Non-pigmented ciliary epithelial cell (primary cell): ENCODE measurements at regions not wholly inside any gene's neighbourhood (a gene's known extent, or its start where the extent isn't known, plus 50 kb on each side); places are given as distances from the start of the nearest gene placed in this dataset.

Source experiments
- DNase-seq: peaks from one replicate; pipeline ENCODE4 v3.0.0-alpha.2; 2010; ENCODE audit warnings: low read depth

- DNase-seq = no peak
Measured at GRCh38 chrX:10047631-10048030, 80.5 kb downstream of the CLDN34 start.

GRCh38 chrX:10048076-10048475 is 80.9 kb downstream of the CLDN34 start:
- DNase-seq = no peak

- DNase-seq = no peak
Measured at GRCh38 chrX:10048707-10049106, 81.5 kb downstream of the CLDN34 start.

GRCh38 chrX:10049236-10049635 is 82.1 kb downstream of the CLDN34 start:
- no peak for DNase-seq

GRCh38 chrX:10050481-10050880 is 83.3 kb downstream of the CLDN34 start:
- DNase-seq = no peak

- no peak for DNase-seq
Measured at GRCh38 chrX:10051866-10052480, 84.8 kb downstream of the CLDN34 start.

GRCh38 chrX:10052906-10053625 is 85.9 kb downstream of the CLDN34 start:
- DNase-seq = no peak

GRCh38 chrX:10054396-10054795 is 87.2 kb downstream of the CLDN34 start:
- DNase-seq = no peak

GRCh38 chrX:10055430-10055829 is 88.3 kb downstream of the CLDN34 start:
- DNase-seq = no peak

- no peak for DNase-seq
Measured at GRCh38 chrX:10062352-10062751, 94.4 kb upstream of the CLCN4 start.

GRCh38 chrX:10062980-10063379 is 93.8 kb upstream of the CLCN4 start:
- DNase-seq = no peak

- DNase-seq = no peak
Measured at GRCh38 chrX:10064736-10065135, 92.0 kb upstream of the CLCN4 start.

GRCh38 chrX:10070714-10071436 is 85.9 kb upstream of the CLCN4 start:
- no peak for DNase-seq

GRCh38 chrX:10071451-10072144 is 85.2 kb upstream of the CLCN4 start:
- no peak for DNase-seq

- no peak for DNase-seq
Measured at GRCh38 chrX:10072786-10073568, 83.8 kb upstream of the CLCN4 start.

GRCh38 chrX:10073671-10074070 is 83.1 kb upstream of the CLCN4 start:
- DNase-seq = no peak

GRCh38 chrX:10074241-10074941 is 82.4 kb upstream of the CLCN4 start:
- no peak for DNase-seq

- no peak for DNase-seq
Measured at GRCh38 chrX:10076765-10077164, 80.0 kb upstream of the CLCN4 start.

GRCh38 chrX:10077425-10078188 is 79.2 kb upstream of the CLCN4 start:
- no peak for DNase-seq

- DNase-seq = no peak
Measured at GRCh38 chrX:10078266-10078665, 78.5 kb upstream of the CLCN4 start.
